ENCODE measurements at regions not wholly inside any gene's neighbourhood (a gene's known extent, or its start where the extent isn't known, plus 50 kb on each side); places are given as distances from the start of the nearest gene placed in this dataset.

DNA sequence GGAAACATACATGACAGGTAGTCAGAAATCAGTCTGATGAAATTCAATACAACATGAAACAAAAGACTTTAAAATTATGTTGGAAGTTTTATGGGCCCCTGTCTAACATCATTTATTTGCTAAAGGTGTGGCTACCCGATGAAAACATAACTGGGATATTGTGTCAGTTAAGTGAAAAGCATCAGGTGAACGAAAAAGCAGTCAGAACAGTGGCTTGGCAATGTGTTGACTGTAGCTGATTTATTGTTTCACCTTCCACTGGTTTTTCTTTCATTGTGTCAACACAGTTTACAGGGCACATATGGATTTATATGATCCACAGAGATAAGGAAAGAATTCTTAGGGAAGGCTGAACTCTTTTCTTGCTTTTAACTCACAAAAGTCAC lies 429.6 kb upstream of the ZNF608 start:
- no peak for DNase-seq (ENCODE audit: low read depth in 2 of 2)

GRCh38 chr5:125177340-125177739 lies 430.9 kb upstream of the ZNF608 start:
- no peak for DNase-seq (ENCODE audit: low read depth in 2 of 2)

- no peak for DNase-seq (ENCODE audit: low read depth in 2 of 2)
These were observed 433.2 kb upstream of the ZNF608 start for GRCh38 chr5:125179612-125180011.

GRCh38 chr5:125180231-125180829 lies 433.9 kb upstream of the ZNF608 start:
- DNase-seq (ENCODE audit: low read depth in 2 of 2) = no peak

DNA sequence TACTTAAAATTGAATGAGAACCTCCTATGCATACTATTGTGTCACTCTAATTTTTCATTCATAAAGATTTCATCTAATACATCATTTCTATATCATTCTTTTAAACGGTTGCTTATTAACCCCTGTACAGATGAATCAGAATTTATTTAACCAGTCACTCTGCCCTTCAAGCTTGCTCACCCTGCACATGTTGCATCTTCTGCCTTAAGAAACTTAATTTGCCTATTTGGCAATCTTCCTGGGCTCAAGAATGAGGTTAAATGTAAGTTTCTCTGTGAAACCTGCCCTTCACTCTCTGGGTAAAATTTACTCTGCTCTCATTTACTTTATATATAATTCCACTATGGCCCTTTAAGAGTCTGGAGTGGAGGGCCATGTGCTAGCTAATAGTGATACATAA lies 434.7 kb upstream of the ZNF608 start:
- no peak for DNase-seq (ENCODE audit: low read depth in 2 of 2)

- DNase-seq (ENCODE audit: low read depth in 2 of 2) = no peak
These were observed 435.5 kb upstream of the ZNF608 start for GRCh38 chr5:125181955-125182354.

DNA sequence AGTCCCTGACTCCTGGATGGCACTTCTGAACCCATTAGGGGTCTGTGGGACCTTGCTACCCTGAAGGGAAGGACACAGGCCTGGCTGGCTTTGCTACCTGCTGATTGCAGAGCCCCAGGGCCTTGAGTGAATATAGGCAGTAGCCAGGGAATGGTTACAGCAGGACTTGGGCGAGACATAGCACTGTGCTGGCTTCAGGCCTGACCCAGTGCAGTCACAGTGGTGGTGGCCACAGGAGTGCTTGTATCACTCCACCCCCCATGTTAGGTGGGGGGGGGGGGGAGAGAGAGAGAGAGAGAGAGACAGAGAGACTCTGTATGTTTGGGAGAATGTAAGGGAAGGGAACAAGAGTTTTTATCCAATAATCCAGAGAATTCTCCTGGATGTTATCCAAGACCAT lies 439.3 kb upstream of the ZNF608 start:
- no peak for DNase-seq (ENCODE audit: low read depth in 2 of 2)

- no peak for DNase-seq (ENCODE audit: low read depth in 2 of 2)
These were observed 440.5 kb upstream of the ZNF608 start for GRCh38 chr5:125186911-125187375.

DNA sequence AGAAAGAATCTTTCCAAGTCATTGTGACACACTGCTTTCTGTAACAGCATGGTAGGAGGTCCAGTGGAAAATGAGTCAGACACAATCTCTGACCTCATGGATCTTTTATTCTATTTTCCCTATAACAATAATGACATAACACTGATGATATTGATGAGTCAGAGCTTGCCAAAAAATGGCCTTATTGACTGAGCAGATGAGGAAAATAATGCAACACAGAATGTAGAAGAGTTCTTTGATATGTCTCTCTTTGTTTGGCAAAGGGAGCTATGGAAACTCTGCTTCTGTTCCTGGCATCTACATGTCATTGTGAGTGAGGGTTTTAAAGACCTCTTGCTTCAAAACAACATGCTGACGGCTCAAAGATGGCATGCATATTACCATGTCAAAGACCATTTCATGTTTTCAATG lies 443.1 kb upstream of the ZNF608 start:
- no peak for DNase-seq (ENCODE audit: low read depth in 2 of 2)

DNA sequence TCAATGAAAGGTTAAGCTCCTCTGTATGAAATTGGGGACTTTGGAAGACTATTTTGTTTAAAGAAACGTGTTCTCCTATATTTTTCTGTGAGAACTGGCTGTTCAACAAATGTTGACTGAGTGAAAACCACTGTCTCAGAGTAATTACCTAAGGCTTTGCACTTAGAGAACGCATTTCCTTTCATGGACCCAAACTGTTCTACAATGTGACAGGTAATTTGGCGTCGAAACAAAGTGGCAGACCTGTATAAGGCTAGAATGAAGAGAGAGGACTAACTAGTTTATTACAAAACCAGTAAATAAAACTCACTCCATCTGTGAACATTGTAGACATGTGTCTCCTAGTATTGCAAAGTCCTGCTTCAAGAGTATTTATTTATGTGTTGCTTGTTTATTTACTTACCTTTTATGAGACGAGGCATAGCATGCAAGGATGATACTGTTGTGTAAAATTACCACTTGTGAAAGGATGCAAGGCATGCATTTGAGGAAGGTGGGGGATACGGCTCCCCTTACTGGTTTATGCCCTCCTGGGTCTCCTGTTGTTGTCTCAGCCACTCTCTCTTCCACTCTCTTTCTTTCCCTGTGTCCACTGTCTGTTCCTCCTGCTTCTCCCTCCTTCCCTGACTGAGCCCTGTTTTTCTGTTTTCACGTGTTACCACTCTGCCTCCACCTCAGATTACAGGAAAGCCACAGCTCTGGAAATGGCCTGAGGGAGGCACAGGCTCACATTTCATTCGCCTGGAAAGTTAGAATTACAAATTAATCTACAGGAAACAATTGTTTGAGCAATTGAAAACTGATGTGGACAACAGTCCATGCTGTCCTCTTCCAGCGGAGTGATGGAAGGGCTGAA lies 444.0 kb upstream of the ZNF608 start:
- no peak for DNase-seq (ENCODE audit: low read depth in 2 of 2)

- no peak for DNase-seq (ENCODE audit: low read depth in 2 of 2)
These were observed 448.4 kb upstream of the ZNF608 start for GRCh38 chr5:125194883-125195282.

GRCh38 chr5:125196481-125197111 lies 450.2 kb upstream of the ZNF608 start:
- no peak for DNase-seq (ENCODE audit: low read depth in 2 of 2)

DNA sequence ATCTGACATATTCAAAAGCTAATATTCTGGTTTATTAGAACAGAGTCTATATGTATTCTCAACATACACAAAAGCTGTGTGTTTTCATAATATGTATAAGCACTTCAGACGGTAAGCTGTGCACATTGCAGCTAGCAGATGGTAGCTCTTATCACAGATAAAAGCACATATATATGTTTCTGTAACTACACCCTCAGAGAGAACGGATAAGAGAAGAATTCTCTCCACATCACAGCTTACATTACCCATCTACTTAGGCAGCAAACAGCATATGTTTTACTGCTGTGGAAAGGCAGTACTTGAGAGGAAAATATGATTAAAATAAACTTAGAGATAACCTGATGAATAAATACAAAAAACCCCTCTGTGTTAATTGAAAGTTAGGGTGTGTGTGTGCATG lies 450.9 kb upstream of the ZNF608 start:
- DNase-seq (ENCODE audit: low read depth in 2 of 2) = no peak

DNA sequence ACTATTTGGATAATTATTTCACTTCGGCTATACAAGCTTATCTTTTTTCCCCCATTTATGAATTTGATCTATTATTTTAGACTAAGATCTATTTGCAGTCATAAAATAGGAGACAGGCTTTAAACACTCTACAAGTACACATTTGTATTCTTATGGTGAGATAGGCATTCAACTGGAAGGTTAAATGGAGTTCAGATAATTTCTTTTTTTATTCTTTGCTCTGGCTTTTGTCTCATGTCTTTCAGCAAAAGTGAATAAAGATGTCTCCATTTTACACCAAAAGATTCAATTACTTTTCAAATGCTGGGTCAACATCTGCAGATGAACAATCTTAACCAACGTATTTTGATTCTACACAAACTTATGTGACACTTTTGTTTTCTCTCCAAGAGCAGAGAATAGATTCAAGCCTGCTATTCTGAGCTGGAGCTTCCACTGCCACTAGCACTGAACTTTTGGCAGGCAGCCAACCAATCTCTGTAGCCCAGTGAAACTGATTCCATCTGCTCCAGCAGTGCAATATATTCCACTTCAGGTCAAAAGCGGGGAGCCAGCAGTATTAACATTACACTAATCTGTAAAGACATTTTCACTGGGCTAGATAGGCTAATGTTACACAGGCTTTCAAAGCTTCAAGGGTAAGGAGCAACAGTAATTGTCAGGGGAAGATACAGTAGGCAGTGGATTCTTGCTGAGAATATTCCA lies 452.0 kb upstream of the ZNF608 start:
- no peak for DNase-seq (ENCODE audit: low read depth in 2 of 2)

- DNase-seq (ENCODE audit: low read depth in 2 of 2) = no peak
These were observed 452.9 kb upstream of the ZNF608 start for GRCh38 chr5:125199373-125199772.

DNA sequence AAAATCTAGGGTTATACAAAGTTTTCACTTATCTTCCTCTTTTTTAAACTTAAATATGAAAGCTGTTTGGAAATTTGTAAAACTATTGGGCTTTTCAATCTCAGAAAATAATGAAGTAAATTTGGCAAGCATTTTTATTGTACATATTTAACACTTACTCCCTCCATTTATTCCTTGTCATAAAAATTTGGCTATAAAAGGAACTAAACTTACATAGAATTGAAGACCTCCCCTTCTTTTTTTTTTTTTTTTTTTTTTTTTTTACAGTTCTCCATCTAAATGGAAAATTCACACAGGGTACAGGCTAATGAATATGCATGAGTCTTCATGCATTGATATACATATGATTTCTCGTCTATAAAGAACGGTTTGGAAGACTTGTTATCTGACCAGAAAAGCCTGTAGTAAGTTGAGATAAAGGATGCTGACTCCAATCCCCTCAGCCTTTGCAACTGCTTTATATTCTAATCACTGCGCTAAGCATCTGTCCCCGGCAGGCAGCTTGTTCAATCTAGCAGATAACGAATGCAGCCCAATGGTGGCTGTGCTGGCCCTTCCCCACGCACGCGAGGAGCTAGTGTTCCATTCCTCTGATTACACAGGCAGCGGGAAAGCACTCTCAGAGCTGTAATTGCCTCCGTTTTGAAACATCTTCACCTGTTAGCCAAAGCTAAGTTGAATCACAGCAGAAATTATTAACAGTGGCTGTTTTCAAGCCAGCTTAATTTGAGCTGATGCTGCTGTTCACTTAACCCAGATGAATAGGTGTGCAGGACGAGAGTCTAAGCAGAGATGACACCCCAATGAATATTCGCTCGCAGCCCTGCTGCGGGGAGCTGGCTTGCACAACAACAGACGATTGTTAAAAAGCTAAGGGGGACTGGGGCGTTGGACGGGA lies 453.8 kb upstream of the ZNF608 start:
- DNase-seq (ENCODE audit: low read depth in 2 of 2) = no peak

DNA sequence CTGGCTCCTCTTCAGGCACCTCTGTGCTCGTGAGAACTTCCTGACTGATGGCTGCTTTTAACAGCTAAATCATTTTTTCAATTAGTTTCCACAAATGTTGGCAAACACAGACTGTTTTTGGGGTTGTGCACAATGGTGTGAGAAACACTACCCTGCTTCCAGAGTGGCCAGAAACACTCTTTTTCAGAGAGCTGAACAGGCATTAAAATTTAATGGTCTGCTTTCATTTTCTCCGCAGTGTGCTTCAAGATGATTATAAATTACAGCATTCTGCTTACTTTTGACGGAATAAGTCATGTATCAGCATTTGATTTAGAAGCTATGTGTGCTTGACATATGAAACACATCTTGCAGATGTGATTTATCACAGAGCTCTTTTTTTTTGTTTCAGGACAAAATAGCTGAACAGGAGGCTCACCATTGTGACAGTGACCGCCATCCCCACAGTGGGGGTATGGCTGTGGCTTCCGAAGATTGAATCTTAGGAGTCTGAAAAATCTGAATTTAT lies 454.5 kb upstream of the ZNF608 start:
- no peak for DNase-seq (ENCODE audit: low read depth in 2 of 2)

DNA sequence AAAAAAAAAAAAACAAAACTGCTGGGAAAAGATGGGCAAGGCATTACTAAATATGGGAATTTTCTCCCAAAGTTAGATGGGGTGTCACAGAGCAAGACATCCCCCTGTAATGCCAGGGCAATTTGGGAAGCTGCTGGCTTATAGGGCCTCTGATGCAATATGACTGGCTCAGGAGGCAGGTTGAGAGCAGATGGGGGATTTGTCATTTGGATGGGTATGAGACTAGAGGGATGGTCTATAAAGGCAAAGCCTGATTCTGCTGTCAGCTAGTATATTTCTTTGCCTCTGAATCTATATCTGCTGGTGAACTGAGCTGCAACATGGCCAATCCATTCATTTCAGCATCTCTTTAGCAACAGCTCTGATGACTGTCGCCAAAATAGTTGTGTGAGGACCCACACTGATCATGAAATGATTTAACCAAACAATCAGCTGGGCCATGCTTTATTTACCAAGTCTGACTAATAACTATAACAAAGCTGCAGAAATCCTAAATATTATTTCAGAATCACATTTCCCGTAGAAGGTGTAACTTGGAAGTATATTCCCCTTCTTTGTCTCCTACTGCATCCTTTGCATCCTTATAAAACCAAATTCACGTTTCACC lies 455.1 kb upstream of the ZNF608 start:
- no peak for DNase-seq (ENCODE audit: low read depth in 2 of 2)

DNA sequence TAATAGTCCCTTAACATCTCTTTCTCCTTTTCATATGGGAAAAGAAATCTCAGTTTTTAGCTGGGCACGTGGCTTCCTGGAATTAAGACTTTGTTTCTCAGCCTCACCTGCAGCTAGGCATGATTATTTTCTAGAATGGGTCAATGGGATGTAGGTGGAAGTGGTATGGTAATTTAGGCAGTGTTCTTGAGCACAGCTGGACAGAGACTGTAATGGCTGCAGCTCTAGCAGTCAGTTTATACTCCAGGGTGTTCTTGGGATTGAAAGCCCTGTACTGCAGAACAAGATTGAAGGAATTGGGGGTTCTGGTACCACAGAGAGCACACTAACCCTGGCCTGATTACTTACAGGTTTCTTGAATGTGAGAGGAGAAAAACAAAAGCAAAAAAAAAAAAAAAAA lies 455.9 kb upstream of the ZNF608 start:
- no peak for DNase-seq (ENCODE audit: low read depth in 2 of 2)

DNA sequence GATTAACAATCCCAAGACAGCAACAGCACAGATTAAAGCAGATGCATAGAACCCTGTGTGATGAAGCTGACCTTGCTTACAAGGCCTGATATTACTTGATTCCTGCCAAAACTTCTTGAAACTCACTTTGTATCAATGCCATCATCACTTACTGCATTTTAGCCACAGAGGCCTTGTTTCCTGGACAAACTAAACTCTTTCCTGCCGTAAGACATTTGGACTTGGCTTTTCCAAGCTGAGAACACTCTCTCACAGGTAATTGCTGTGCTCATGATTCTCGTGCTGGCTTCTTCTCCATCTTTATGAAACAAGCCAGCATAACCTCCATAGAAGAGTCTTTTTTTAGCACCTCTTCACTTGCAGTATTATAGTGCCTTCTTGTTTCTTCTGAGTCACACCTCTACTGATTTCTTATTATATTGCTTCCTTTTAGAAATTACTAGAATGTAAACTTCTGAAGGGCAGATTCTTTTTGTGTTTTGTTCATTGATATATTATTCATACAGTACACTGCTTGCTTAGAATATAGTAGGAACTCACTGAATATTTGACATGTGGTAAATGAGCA lies 456.5 kb upstream of the ZNF608 start:
- DNase-seq (ENCODE audit: low read depth in 2 of 2) = no peak
